GM19351 (cell line): ENCODE measurements at regions not wholly inside any gene's neighbourhood (a gene's known extent, or its start where the extent isn't known, plus 50 kb on each side); places are given as distances from the start of the nearest gene placed in this dataset.

ENCODE experiments used
- ATAC-seq: cut with Tn5 transposase; IDR thresholded peaks from one replicate; pipeline ENCODE4 v1.9.1; 2021; ENCODE audit warnings: mild to moderate bottlenecking, moderate library complexity; ENCODE audit not compliant: unreplicated experiment

DNA sequence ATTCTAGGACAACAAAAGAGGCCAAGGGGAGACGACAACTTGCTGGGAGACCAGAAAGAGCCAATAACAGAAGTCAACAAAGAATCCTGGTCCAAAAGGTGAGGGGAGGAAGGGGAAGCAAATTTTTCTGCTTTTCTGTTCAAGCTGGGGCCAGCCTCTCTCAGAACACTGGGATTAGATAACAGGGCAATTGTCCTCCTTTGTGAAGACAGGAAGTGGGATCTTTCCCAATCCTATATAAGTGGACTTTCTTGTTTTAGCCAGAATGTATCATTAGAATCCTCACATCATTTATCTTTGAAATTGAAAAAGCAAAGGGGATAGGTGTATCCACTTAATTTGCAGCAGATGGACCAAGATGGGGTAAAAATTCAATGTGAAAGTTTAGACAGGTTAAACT, 101.2 kb upstream of the COL21A1 start:
- no peak for ATAC-seq

DNA sequence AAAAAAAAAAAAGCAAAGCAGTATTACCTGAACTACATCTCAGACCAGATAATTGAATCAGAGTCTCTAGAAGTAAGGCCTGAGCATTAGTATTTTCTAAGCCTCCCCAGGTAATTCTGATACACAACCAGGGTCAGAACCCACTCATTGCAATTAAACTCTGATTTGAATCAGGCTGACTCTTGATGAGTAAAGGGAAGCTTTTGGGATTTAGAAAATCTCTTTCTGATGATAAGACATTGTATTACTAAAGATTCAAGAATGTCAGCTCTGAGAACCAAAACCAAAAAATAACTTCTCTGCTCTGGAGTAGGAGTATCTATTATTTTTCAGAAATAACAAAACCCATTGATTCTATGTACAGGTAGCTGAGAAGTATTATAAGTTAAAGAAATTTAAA, 100.1 kb upstream of the COL21A1 start:
- no peak for ATAC-seq

DNA sequence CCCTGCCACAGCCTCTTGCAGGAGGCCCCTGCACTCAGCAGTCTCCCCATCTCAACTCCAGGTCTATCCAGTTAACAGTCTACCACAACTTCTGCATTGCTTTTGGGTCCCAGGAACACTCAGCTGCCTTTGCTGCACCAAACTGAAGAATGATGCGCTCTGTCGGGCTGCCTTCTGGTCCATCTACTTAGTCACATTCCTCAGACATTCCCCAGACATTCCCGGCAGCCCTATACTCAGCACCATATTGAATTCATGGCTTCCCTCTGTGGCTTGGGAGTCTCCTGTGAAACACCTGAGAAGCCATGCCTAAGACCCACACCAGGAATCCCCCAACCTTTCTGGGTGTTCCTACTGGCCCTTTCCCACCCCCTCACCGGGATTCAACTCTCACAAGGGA, 99.6 kb upstream of the COL21A1 start:
- no peak for ATAC-seq

DNA sequence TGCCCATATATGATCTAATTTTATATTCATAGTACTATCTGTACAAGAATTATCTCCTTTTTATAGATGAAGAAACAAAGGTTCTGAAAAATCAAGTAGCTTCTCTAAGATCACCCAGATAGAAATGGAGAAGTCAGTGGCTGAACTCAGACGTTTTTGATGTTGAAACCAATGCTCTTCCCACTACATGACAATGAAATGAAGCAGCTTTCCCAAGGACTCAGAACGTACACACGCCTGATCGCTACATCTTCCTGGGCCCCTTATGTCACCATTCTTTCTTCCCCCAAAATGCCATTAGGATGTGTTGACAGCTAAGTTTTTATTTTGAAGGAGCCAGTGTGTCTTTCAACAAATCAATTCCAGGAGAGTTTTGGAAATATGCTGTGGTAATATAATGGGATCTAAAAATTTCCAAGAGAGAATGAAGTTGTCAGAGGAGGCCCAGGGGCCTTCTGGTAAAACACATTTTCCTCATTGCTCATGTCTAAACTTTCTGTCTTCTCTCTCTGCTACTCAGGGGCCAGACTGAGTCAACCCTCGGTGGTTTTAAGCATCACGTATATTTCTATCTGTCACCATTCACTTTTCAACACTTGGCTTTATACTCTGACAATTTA, 98.1 kb upstream of the COL21A1 start:
- ATAC-seq, result no peak

DNA sequence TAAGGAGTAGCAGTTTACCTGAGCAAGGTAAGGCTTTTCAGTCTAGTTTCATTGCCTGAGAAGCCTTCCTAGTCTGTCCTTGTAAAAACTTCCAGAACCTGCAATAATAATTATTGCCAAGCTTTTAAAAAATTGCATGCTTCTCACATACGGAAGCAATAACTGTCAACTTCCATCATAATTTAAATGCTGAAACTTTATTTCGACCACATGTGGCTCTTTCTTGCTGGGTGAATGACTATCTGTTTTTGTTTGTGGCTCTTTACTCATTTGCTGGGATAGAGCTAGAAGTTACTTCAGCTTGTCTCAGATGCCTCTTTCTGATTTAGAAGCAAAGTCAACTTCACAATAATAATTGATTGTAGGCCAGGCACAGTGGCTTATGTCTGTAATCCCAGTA, 95.9 kb upstream of the COL21A1 start:
- no peak for ATAC-seq

DNA sequence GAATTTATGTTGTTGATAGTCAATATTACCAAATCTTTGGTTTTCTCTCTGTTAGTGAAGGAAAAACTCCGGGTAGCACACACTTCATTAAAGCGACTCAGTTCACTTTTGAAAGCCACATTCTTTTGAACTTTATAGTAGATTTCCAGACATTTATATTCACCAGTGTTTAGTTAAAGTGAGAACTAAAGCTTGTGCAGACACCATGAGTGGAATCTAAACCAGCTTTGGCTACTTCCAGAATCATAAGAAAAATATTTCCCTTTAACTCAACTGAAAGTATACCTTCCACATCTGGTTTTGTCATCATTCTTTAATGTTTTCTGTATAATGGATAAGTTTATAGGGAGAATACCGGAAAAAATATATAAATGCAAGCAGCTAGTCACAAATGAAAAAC, 92.1 kb upstream of the COL21A1 start:
- no peak for ATAC-seq

DNA sequence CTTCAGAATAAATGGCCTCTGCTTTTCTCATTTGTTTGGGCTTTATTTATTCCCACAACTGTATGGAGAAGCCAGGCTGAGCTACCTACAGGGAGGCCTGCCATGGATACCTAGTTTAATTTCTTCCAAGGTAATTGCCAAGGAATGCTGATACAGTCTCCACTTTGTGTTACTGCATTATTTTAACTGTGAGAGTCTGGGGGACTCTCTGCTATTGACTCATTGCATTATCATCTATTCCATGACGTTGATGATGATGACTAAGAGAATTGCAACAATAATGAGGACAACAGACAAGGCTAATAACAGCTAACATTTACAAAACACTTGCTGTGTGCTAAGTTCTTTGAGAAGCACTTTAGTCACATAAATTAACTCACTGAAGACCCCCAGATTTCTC, 88.3 kb upstream of the COL21A1 start:
- ATAC-seq, result no peak

DNA sequence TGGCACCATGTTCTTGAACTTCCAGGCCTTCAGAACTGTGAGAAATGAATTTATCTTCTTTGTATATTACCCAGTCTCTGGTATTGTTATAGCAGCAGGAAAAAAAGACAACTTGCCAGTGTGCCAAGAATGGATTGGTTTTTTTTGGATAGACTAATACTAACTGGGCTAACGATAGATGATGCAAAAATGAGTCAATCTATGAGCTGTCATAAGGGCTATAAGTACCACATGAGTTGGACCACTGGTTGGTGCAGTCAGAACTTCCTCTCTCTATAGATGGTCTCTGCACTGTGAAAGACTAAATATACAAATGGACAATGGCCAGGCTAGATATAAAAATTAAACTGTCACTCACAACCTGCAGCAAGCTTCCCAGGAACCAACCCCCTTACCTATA, 87.6 kb upstream of the COL21A1 start:
- ATAC-seq, result no peak

DNA sequence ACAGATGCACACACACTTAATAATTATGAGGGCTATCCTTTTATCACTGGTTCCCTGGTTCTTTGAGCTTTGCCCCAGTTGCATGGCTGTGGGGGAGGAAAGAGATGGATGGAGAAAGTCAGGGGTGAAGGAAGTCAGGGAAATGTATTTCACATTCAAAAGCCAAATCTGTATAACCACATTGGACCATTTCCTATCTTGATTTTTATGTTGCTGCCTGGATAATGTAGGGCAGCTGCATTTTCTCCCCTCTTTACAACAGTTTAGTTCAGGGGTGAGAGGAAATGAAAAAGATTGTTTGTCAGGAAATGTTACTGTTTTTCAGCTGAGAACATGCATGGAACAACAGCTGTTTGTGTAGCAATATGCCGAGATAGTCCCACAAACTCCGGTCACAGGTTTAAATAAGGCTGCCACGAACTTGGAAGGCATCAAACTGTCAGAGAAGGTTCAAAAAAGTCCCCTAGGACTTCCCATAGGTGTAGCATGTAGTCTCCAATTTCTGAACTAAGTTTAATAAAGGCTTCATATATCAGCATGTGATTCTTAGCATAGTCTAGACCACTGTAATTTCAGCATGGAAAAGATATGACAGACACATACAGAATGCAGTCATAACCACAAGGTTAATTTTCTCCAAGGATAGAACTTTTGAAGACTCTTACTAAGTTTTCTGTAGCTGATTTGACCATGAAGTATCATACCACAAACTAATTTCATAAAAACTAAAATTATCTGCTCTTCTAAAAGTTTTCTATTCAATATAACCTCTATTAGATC, 82.1 kb upstream of the COL21A1 start:
- ATAC-seq, result no peak

DNA sequence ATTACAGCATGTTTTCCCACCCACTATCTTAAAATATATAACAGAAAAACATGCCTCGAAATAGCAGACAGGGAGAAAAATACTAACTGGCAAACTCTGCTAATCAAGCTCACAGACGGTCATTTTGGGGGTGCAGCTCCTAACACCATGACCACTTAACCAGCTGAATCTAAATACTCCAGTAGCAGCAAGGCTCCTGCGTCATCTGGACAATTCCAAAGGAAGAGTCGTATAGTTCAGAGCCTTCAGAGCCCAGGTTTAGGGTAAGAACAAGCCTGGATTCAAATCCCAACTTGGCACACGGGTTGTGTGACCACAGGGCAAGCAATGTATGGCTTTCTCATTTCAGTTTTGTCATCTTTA, 81.3 kb upstream of the COL21A1 start:
- ATAC-seq, result no peak

DNA sequence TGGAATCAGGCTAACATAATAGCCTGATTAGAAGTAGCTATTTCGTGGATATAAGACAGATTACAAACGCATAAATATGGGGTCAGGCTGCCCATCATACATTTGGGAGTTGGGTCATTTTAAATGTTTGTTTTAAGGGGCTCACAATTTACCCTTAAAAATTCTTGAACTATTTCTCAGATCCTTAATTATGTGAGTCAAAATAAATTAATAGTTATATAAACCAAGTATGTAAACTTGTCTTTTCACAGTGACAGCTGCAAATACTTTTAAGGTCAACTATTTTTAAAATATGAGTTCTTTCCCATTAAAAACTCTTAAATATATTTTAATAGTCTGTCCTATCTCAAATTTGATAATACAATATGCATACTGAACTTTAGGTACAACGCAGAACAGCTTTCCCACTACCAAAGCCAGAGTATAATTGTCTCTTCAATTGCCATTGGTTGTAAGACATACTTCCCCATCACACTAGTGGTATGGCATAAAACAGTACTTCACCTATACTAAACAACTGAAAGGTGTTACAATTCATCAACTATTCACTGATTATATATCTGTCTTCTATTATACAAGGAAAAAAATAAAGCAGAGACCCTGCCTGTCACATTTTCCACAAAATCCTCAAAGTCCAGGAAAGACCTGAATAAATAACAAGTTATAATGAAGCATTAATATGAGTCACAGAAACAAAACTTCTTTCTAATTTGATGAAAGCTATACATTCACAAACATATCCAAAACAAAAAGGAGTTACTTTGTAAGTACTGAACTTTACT, 80.8 kb upstream of the COL21A1 start:
- no peak for ATAC-seq

DNA sequence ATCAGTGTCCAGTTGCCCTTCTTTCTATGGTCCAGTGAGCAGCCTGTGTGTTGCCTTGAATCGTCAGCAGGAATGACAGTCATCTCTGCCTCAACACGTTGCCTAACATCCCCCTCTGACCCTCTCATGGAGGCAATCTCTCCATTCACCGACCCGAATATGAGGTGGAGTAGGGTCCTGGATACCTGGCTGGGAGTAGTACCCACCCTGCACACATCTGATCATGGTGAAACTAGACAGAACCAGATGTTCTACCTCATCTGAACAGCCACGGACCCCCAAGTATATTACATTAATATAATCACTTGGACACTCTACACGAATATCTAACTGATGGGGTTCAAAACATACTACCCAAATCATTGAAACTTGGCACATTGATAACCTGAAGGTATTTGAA, 77.0 kb upstream of the COL21A1 start:
- no peak for ATAC-seq

DNA sequence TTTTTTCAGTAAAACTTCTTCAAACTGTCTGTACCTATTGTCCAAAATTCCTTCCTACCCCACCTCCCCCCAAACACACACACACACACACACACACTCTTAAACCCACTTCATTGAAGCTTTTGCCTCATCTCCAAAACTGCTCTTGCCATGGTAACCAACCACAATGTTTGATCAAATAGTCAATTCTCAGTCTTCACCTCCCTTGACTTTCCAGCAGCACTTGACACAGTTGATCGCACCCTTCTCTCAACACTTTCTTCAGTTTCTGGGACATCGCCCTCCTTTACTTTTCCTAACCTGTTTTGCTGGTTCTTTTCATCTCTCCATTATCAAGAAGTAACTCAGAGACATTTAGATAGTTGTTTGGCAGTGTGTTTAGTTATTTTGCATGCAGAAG, 71.5 kb upstream of the COL21A1 start:
- ATAC-seq, result no peak

DNA sequence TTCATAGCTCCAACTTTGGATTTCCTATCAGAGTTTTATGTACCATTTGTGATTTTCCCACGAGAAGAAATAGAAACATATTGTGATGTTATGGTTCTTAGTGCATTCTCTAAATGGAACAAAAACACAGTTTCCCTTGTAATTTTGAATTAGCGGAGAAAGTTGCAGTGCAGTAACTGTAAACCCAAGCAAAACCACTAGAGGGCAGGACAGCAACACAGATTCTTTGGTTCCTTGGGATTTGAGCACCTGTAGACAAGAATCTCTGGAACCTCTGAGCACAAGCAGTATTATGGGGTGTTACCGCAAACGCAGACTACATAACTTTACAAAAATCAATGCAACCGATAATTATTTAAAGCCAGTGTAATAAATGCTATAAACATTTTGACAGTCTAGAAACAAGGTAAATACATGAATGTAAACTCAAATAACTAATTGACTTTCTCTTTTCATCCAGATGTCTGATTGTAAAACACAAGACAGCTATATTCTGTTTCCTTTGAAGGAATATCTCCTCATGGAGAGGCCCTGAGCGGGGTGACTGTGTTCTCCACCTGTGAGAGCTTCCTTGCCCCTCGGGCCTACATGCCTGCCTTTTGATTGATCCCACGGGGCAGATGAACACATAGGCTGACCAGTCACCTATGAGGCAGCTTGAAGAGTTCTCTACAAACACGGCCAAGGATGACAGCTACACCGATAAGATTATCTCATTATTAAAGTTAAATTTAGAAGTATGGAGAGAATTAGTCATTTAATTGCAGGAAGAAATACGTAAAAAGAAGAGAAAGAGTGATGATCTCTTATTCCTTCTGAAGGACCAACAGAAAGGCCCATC, 67.5 kb upstream of the COL21A1 start:
- no peak for ATAC-seq

DNA sequence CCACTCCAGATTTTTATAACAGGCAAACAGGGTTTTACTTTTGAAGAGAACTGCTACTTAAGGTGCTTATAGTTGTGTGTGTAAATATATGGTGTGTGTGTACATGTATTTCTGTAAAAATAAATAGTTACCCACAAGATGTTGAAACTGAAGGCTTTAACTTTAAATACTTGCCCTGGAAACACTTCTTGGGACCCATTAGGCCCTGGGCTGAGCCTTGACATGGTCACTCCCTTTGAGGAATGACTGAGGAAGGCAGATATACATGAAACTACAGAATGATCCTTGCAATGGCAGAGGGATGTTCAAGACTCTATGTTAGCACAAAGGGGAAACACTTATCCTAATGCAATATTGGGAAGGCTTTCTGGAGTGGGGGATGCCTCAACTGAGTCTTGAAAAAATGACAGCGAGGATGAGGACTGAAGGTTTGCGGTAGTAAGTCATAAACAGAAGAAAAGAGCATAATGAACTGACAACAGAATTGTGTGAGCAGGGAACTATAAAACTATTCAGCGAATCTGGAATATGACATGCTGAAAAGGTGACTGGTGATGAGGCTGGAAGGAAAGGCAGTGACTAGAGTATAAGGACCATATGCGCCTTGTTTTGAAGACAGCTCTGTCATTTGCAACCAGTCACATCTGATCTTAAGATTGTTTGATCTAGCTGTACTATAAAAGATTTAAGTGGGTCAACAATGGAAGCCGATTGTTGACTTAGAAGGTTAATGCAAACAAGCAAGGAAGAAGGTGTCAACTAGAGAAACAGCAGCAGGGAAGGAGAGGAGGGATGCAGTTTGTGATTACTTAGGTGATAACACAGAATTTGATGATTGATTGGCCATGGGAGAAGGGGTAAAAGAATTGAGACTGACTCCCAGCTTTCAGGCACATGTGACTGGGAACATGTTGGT, 64.4 kb upstream of the COL21A1 start:
- no peak for ATAC-seq

DNA sequence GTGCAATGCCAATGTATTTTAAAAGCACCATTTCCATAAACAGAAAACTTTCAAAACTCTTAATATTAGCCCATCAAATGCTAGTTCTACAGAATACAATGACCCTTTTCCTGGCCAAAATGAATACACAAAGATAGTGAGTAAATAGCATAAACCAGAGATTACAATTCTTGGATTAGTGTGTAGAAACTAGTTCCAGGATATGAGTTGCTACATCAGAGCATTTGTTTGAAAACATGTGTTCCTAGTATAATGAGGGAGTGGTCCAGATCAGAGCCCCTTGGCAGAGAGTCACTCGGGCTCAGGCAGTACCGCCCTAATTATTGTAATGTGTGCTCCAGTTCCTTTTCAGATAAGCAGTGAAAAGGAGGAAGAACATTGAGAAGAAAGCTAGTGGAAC, 63.7 kb upstream of the COL21A1 start:
- ATAC-seq, result no peak

DNA sequence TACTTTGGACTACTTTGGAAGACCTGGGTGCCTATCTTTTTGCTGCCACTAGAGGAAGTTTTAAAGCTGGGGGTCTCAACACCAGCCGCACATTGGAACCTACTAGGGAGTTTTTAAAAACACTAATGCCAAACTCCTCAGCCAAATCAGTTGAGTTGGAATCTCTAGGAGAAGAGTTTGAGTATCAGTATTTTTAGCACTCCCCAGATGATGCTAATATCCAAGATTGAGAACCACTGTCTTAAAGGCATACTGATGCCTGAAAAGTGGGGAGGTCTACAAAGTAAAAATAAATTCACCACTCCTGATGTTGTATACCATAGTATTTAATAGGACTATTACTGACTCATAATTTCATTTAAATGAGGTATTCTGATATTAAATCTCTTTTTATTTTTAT, 62.9 kb upstream of the COL21A1 start:
- no peak for ATAC-seq

DNA sequence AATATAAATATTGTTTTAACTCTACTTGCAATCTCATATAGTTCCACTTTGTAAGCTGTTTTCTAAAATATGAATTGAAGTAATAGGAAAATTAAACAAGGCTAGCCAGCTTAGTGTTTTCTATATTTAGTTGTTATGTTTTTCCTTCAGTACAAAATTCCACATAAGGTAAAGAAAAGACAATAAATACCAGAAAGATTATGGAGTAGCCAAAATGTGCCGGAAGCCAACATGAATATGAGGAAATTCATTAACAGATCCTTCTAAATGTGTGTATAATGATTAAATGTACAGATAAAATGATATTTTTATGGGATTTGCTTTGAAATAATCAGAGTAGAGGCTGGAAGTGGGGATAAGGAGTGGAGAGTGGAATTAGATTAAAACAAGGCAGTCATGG, 52.5 kb upstream of the COL21A1 start:
- no peak for ATAC-seq

DNA sequence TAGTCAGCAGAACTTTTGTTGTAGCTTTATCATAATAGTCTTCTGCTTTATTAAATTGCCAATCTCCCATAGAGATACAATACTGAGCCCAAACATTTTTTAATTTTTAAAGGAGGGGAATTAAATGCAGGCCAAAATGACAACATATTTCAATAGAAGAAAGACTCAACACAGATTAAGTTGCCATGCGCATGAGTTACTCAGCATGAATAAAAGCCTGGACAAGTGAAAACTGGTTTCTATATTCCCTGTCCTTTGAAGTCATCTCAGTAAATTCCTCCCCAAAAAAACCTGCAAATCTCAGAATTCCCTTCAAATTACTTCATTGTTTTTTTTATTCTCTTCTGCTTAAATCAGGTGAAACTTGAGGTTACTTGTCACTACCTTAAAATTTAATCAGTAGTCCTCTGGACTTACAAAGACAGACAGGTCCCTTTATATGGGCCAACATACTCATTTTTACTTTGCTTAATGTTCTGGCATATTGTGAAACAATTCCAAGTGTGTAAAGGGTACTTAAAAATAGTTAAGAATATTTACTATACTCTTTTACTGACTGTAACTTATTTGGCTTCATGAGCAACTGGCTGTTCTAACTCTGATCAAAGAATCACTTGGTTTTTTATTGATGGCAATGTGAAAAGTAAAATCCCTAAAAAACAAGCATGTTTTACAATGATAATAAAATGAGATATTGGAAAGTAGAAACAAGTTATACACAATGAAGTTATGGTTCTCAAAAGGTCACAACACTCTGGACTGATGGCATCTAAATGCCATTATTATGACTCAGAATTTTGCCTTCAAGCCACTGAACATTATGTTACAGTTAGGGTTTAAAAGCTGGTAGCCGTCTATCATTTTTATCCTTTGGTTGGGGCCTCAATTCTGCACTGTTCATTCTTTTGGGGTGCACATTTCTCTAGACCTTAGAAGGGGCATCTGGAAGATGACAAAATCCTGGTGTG, 49.9 kb upstream of the COL21A1 start:
- ATAC-seq, result no peak
